Caco-2 (cell line): ENCODE measurements at regions not wholly inside any gene's neighbourhood (a gene's known extent, or its start where the extent isn't known, plus 50 kb on each side); places are given as distances from the start of the nearest gene placed in this dataset.

Source experiments
- BruUV-seq: library from RNA; stranded (reverse); fragments of 400-500 nt; replicated peaks from 2 replicates; lab custom pipeline; 2021; lab: Mats Ljungman, UMichigan
- CTCF ChIA-PET: fragments of 300-600 bp; sonication (Branson Sonifier 250); formaldehyde crosslinking; loops from one replicate; lab custom pipeline; 2022; ENCODE audit warnings: antibody characterized with exemption; lab: Charles Lee
- POLR2A ChIA-PET: fragments of 300-600 bp; sonication (Branson Sonifier 250); formaldehyde crosslinking; loops from one replicate; lab custom pipeline; 2022; ENCODE audit warnings: antibody characterized with exemption; lab: Charles Lee
- DNase-seq, 2 experiments: peaks; one replicate each; pipeline versions ENCODE4 v3.0.0 to v3.0.0-alpha.2; 2020 to 2022
- H3K27me3 ChIP-seq: replicated peaks from 2 replicates; pipeline ENCODE4 v1.6.0; 2011; ENCODE audit warnings: low read length; ENCODE audit not compliant: control insufficient read depth, insufficient read depth
- H3K36me3 ChIP-seq: 2 replicates; pipeline ENCODE4 v1.5.1; 2011; ENCODE audit warnings: low read length; ENCODE audit not compliant: control insufficient read depth, insufficient read depth
- H3K4me1 ChIP-seq: fragments of 250-450 bp; sonication (Bioruptor Pico); 2 replicates; pipeline ENCODE4 v1.5.1; 2020; ENCODE audit warnings: mild to moderate bottlenecking
- H3K4me3 ChIP-seq: 2 replicates; pipeline ENCODE4 v1.5.1; 2011; ENCODE audit warnings: low read depth, mild to moderate bottlenecking, control low read depth, low read length
- H3K9me3 ChIP-seq: fragments of 250-450 bp; sonication (Bioruptor Pico); 2 replicates; pipeline ENCODE4 v1.5.1; 2020; ENCODE audit warnings: mild to moderate bottlenecking, moderate library complexity
- H3K27ac Mint-ChIP-seq: one replicate; pipeline ENCODE4 v1.8.0; 2022; ENCODE audit warnings: mixed read lengths; ENCODE audit not compliant: unreplicated experiment
- H3K27me3 Mint-ChIP-seq: one replicate; pipeline ENCODE4 v1.8.0; 2022; ENCODE audit warnings: mixed read lengths; ENCODE audit not compliant: insufficient read depth, unreplicated experiment
- H3K36me3 Mint-ChIP-seq: one replicate; pipeline ENCODE4 v1.8.0; 2022; ENCODE audit warnings: mild to moderate bottlenecking, mixed read lengths; ENCODE audit not compliant: insufficient read depth, unreplicated experiment
- H3K4me1 Mint-ChIP-seq: one replicate; pipeline ENCODE4 v1.8.0; 2022; ENCODE audit warnings: low read depth, mixed read lengths; ENCODE audit not compliant: unreplicated experiment
- H3K4me3 Mint-ChIP-seq: one replicate; pipeline ENCODE4 v1.8.0; 2022; ENCODE audit warnings: mild to moderate bottlenecking, moderate library complexity, mixed read lengths; ENCODE audit not compliant: unreplicated experiment
- H3K9me3 Mint-ChIP-seq: one replicate; pipeline ENCODE4 v1.8.0; 2022; ENCODE audit warnings: mixed read lengths; ENCODE audit not compliant: unreplicated experiment
- CTCF ChIP-seq, 2 experiments: fragments of 200-600 bp in 1 of 2; IDR thresholded peaks; 1 replicate in 1 of 2; 2 replicates in 1 of 2; pipeline versions ENCODE4 v1.5.1 to v1.8.0; 2011 to 2022; ENCODE audit warnings: antibody characterized with exemption in 1 of 2, control low read depth in 1 of 2, inconsistent platforms in 1 of 2, low read depth in 1 of 2, low read length in 1 of 2, mild to moderate bottlenecking in 1 of 2, moderate library complexity in 1 of 2; ENCODE audit not compliant: insufficient read depth in 1 of 2, severe bottlenecking in 1 of 2, unreplicated experiment in 1 of 2
- intact Hi-C: fragments of 100-400 bp; cut with micrococcal nuclease; formaldehyde crosslinking; loops from one replicate; pipeline ENCODE4 v1.10.0; 2022; ENCODE audit not compliant: unreplicated experiment

- no peak for DNase-seq
- no peaks in the 10 kb centered on the region for H3K36me3 ChIP-seq
- no peak overlapping the region for H3K4me3 Mint-ChIP-seq
- no peaks in the 10 kb centered on the region for H3K36me3 Mint-ChIP-seq
- H3K27me3 Mint-ChIP-seq = peaks cover 10% of the 10 kb centered on the region
- ChIA-PET CTCF (interaction anchor here (1.4 kb wide), 1 partner anchor 15 kb away, joined by 5 read pairs; no protein-coding TSS in a partner anchor), POLR2A (no interaction called here)
- no peaks in the 10 kb centered on the region for H3K27me3 ChIP-seq
- no peaks in the 10 kb centered on the region for H3K9me3 Mint-ChIP-seq
- intact Hi-C loops = no loop called here
- H3K4me1 Mint-ChIP-seq = no peaks in the 10 kb centered on the region
- TF ChIP-seq CTCF (IDR thresholded peaks at IDR 0.05; ENCODE audit: insufficient read depth in 1 of 2, low read depth in 1 of 2, low read length in 1 of 2, severe bottlenecking in 1 of 2, unreplicated experiment in 1 of 2) = no peak
- BruUV-seq = no TSS peak
- no peak overlapping the region for H3K27ac Mint-ChIP-seq
- no peak overlapping the region for H3K4me3 ChIP-seq
- H3K9me3 ChIP-seq = no peaks in the 10 kb centered on the region
- no peaks in the 10 kb centered on the region for H3K4me1 ChIP-seq
Measured at GRCh38 chr11:32161293-32161692, 70.4 kb downstream of the RCN1 start.

GRCh38 chr11:32162351-32162750 lies 71.5 kb downstream of the RCN1 start:
- Histone ChIP-seq H3K4me3 (no peak overlapping the region), H3K27me3 (no peaks in the 10 kb centered on the region), H3K36me3 (no peaks in the 10 kb centered on the region), H3K4me1 (no peaks in the 10 kb centered on the region), H3K9me3 (no peaks in the 10 kb centered on the region)
- H3K27me3 Mint-ChIP-seq = peaks cover 13% of the 10 kb centered on the region
- no peaks in the 10 kb centered on the region for H3K9me3 Mint-ChIP-seq
- no peak overlapping the region for H3K4me3 Mint-ChIP-seq
- intact Hi-C loops = no loop called here
- no TSS peak for BruUV-seq
- CTCF ChIA-PET = no interaction called here
- no peaks in the 10 kb centered on the region for H3K36me3 Mint-ChIP-seq
- no peak overlapping the region for H3K27ac Mint-ChIP-seq
- TF ChIP-seq CTCF (IDR thresholded peaks at IDR 0.05; ENCODE audit: insufficient read depth in 1 of 2, low read depth in 1 of 2, low read length in 1 of 2, severe bottlenecking in 1 of 2, unreplicated experiment in 1 of 2) = no peak
- no peaks in the 10 kb centered on the region for H3K4me1 Mint-ChIP-seq
- POLR2A ChIA-PET = no interaction called here
- no peak for DNase-seq

GRCh38 chr11:32162906-32163305 lies 72.0 kb downstream of the RCN1 start:
- no peak overlapping the region for H3K4me3 ChIP-seq
- no peaks in the 10 kb centered on the region for H3K36me3 ChIP-seq
- no peak for DNase-seq
- POLR2A ChIA-PET = no interaction called here
- no peaks in the 10 kb centered on the region for H3K4me1 ChIP-seq
- no TSS peak for BruUV-seq
- TF ChIP-seq CTCF (IDR thresholded peaks at IDR 0.05; ENCODE audit: insufficient read depth in 1 of 2, low read depth in 1 of 2, low read length in 1 of 2, severe bottlenecking in 1 of 2, unreplicated experiment in 1 of 2) = no peak
- CTCF ChIA-PET = no interaction called here
- Mint-ChIP-seq H3K27me3 (peaks cover 13% of the 10 kb centered on the region), H3K36me3 (no peaks in the 10 kb centered on the region), H3K27ac (no peak overlapping the region), H3K9me3 (no peaks in the 10 kb centered on the region), H3K4me3 (no peak overlapping the region), H3K4me1 (no peaks in the 10 kb centered on the region)
- no peaks in the 10 kb centered on the region for H3K27me3 ChIP-seq
- intact Hi-C loops = no loop called here
- no peaks in the 10 kb centered on the region for H3K9me3 ChIP-seq
